Smooth muscle cell (in vitro differentiated cells): ENCODE measurements at regions not wholly inside any gene's neighbourhood (a gene's known extent, or its start where the extent isn't known, plus 50 kb on each side); places are given as distances from the start of the nearest gene placed in this dataset.

Experiments
- DNase-seq: peaks from one replicate; lab custom pipeline; 2025; ENCODE audit not compliant: unreplicated experiment; lab: John Stamatoyannopoulos, UW
- H2AFZ ChIP-seq: fragments of 200-600 bp; sonication (generic); 2 replicates; pipeline ENCODE4 v1.6.0; 2016; ENCODE audit warnings: antibody characterized with exemption, low read depth, mild to moderate bottlenecking
- H3F3A ChIP-seq: fragments of 200-600 bp; sonication (generic); 2 replicates; pipeline ENCODE4 v1.6.0; 2017; ENCODE audit warnings: antibody characterized with exemption, low read depth
- H3K27ac ChIP-seq: fragments of 200-600 bp; sonication (generic); 2 replicates; pipeline ENCODE4 v1.5.1; 2016; ENCODE audit warnings: low read depth, mild to moderate bottlenecking
- H3K27me3 ChIP-seq: fragments of 200-600 bp; sonication (generic); 2 replicates; pipeline ENCODE4 v1.6.1; 2016; ENCODE audit warnings: low read depth, mild to moderate bottlenecking
- H3K36me3 ChIP-seq: fragments of 200-600 bp; sonication (generic); 2 replicates; pipeline ENCODE4 v1.5.1; 2016; ENCODE audit warnings: low read depth
- H3K4me1 ChIP-seq: fragments of 200-600 bp; sonication (generic); 2 replicates; pipeline ENCODE4 v1.5.1; 2016; ENCODE audit warnings: low read depth
- H3K4me2 ChIP-seq: fragments of 200-600 bp; sonication (generic); 2 replicates; pipeline ENCODE4 v1.6.0; 2016; ENCODE audit warnings: mild to moderate bottlenecking
- H3K4me3 ChIP-seq: fragments of 200-600 bp; sonication (generic); 2 replicates; pipeline ENCODE4 v1.5.1; 2016; ENCODE audit warnings: mild to moderate bottlenecking
- H3K79me2 ChIP-seq: fragments of 200-600 bp; sonication (generic); 2 replicates; pipeline ENCODE4 v1.6.0; 2016; ENCODE audit warnings: low read depth, mild to moderate bottlenecking
- H3K9ac ChIP-seq: fragments of 200-600 bp; sonication (generic); 2 replicates; pipeline ENCODE4 v1.6.0; 2016; ENCODE audit warnings: low read depth
- H3K9me3 ChIP-seq: fragments of 200-600 bp; sonication (generic); replicated peaks from 2 replicates; pipeline ENCODE4 v1.5.1; 2016; ENCODE audit warnings: low read depth
- H4K20me1 ChIP-seq: fragments of 200-600 bp; sonication (generic); 2 replicates; pipeline ENCODE4 v1.6.0; 2016; ENCODE audit warnings: low read depth
- WGBS: methylation state at CpG from one replicate; pipeline ENCODE4 v1.1.7; 2016; ENCODE audit warnings: low lambda C conversion rate; 5-methylcytosine and 5-hydroxymethylcytosine counted together
- TF ChIP-seq, protein P1 (sequence below): fragments of 200-600 bp; sonication (generic); IDR thresholded peaks from 2 replicates; pipeline ENCODE4 v1.5.1; 2017; ENCODE audit warnings: borderline replicate concordance, mild to moderate bottlenecking, antibody characterized with exemption; ENCODE audit not compliant: insufficient read depth, poor library complexity, severe bottlenecking

- Histone ChIP-seq H3K4me2 (no peak overlapping the region), H3K9ac (no peak overlapping the region), H3K79me2 (no peaks in the 10 kb centered on the region), H3K9me3 (no peaks in the 10 kb centered on the region), H3K27ac (no peak overlapping the region), H4K20me1 (no peaks in the 10 kb centered on the region), H2AFZ (no peak overlapping the region), H3K4me3 (no peak overlapping the region), H3K4me1 (no peaks in the 10 kb centered on the region), H3K27me3 (no peaks in the 10 kb centered on the region), H3F3A (no peaks in the 10 kb centered on the region), H3K36me3 (no peaks in the 10 kb centered on the region)
- DNase-seq: no peak
- TF ChIP-seq, protein P1, sequence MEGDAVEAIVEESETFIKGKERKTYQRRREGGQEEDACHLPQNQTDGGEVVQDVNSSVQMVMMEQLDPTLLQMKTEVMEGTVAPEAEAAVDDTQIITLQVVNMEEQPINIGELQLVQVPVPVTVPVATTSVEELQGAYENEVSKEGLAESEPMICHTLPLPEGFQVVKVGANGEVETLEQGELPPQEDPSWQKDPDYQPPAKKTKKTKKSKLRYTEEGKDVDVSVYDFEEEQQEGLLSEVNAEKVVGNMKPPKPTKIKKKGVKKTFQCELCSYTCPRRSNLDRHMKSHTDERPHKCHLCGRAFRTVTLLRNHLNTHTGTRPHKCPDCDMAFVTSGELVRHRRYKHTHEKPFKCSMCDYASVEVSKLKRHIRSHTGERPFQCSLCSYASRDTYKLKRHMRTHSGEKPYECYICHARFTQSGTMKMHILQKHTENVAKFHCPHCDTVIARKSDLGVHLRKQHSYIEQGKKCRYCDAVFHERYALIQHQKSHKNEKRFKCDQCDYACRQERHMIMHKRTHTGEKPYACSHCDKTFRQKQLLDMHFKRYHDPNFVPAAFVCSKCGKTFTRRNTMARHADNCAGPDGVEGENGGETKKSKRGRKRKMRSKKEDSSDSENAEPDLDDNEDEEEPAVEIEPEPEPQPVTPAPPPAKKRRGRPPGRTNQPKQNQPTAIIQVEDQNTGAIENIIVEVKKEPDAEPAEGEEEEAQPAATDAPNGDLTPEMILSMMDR: no peak
These were observed 563.0 kb downstream of the LRRC70 start for GRCh38 chr5:63141591-63141990.

DNA sequence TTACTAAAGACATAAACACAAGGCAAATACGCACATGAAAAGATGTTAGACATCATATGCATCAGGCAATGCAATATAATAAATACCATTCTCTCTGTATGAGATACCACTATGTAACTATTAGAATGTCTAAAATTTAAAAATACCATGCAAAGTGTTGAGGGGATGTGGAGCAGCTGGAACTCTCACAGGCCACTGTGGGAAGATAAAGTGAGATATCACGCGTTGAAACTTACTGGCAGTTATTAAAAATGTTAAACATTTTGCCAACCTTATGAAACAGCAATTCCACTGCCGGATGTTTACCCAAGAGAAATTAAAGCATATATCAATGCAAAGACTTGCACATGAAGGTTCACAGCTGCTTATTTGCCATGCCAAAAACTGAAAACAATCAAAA, 556.7 kb downstream of the LRRC70 start:
- Histone ChIP-seq H3K27ac (no peak overlapping the region), H2AFZ (no peak overlapping the region), H3K4me1 (no peaks in the 10 kb centered on the region), H3K36me3 (no peaks in the 10 kb centered on the region), H3K79me2 (no peaks in the 10 kb centered on the region), H3K9me3 (no peaks in the 10 kb centered on the region), H3K27me3 (no peaks in the 10 kb centered on the region), H4K20me1 (no peaks in the 10 kb centered on the region), H3K4me2 (no peak overlapping the region), H3K4me3 (no peak overlapping the region), H3F3A (no peaks in the 10 kb centered on the region), H3K9ac (no peak overlapping the region)
- TF ChIP-seq, protein P1: no peak
- no peak for DNase-seq
- WGBS: 85% methylated on average over 4 of the region's 4 CpGs

GRCh38 chr5:63131626-63132285, 553.1 kb downstream of the LRRC70 start:
- Histone ChIP-seq H3K4me3 (no peak overlapping the region), H3K79me2 (no peaks in the 10 kb centered on the region), H3K9me3 (no peaks in the 10 kb centered on the region), H3K27ac (peak overlapping the region; percentile 41), H4K20me1 (no peaks in the 10 kb centered on the region), H3K4me2 (no peak overlapping the region), H3K27me3 (no peaks in the 10 kb centered on the region), H3K4me1 (peaks cover 4% of the 10 kb centered on the region), H3F3A (no peaks in the 10 kb centered on the region), H3K9ac (no peak overlapping the region), H3K36me3 (no peaks in the 10 kb centered on the region), H2AFZ (no peak overlapping the region)
- WGBS: 96% methylated on average over 3 of the region's 3 CpGs
- no peak for DNase-seq
- TF ChIP-seq, protein P1: no peak

DNA sequence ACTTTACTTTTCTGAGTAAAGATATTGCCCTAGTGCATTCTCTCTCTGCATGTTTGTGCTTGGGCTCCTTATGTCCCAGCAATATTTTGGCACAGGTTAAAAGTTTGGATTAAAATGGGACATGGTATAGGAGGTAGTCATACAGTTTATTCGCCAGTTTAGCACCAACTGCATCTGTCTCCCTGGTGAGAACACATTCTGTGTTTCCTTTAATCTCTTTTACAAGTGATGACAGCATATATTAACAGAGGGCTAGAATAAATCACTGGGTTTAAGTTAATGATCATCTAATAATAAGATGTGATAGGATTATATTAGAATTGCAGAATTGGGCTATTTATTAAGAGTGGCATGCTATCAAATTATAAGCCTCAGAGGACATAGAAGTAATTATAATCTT, 550.1 kb downstream of the LRRC70 start:
- no peak for DNase-seq
- Histone ChIP-seq H3F3A (no peaks in the 10 kb centered on the region), H2AFZ (no peak overlapping the region), H3K36me3 (no peaks in the 10 kb centered on the region), H4K20me1 (no peaks in the 10 kb centered on the region), H3K79me2 (no peaks in the 10 kb centered on the region), H3K27me3 (no peaks in the 10 kb centered on the region), H3K9ac (no peak overlapping the region), H3K9me3 (no peaks in the 10 kb centered on the region), H3K27ac (no peak overlapping the region), H3K4me1 (peaks cover 4% of the 10 kb centered on the region), H3K4me3 (no peak overlapping the region), H3K4me2 (no peak overlapping the region)
- TF ChIP-seq, protein P1: no peak
- 89% methylated on average over 1 of the region's 1 CpG for WGBS
